ENCODE measurements at regions not wholly inside any gene's neighbourhood (a gene's known extent, or its start where the extent isn't known, plus 50 kb on each side); places are given as distances from the start of the nearest gene placed in this dataset.
"Not testable (repeated sequence)": the region's sequence is repeated elsewhere in the genome, so short reads cannot be mapped to it uniquely, and the experiment has no call there.

GRCh38 chr7:54292171-54292925 is 249.8 kb upstream of the VSTM2A start:
- no peak for DNase-seq

- no peak for DNase-seq
Observed at GRCh38 chr7:54299426-54299825, 242.7 kb upstream of the VSTM2A start.

- not testable (repeated sequence) for DNase-seq
Observed at GRCh38 chr7:54315955-54316354, 226.2 kb upstream of the VSTM2A start.

- DNase-seq: no peak
Observed at GRCh38 chr7:54326592-54327167, 215.5 kb upstream of the VSTM2A start.

GRCh38 chr7:54330216-54330800 is 211.9 kb upstream of the VSTM2A start:
- no peak for DNase-seq

GRCh38 chr7:54331311-54331710 is 210.9 kb upstream of the VSTM2A start:
- no peak for DNase-seq

- DNase-seq: no peak
Observed at GRCh38 chr7:54332301-54332700, 209.9 kb upstream of the VSTM2A start.

- DNase-seq: no peak
Observed at GRCh38 chr7:54333952-54334351, 208.2 kb upstream of the VSTM2A start.

- no peak for DNase-seq
Observed at GRCh38 chr7:54336800-54337199, 205.4 kb upstream of the VSTM2A start.

GRCh38 chr7:54337466-54337865 is 204.7 kb upstream of the VSTM2A start:
- DNase-seq: no peak

GRCh38 chr7:54338319-54338718 is 203.9 kb upstream of the VSTM2A start:
- no peak for DNase-seq

GRCh38 chr7:54339073-54339472 is 203.1 kb upstream of the VSTM2A start:
- DNase-seq: no peak

- no peak for DNase-seq
Observed at GRCh38 chr7:54342458-54342857, 199.7 kb upstream of the VSTM2A start.

- DNase-seq: no peak
Observed at GRCh38 chr7:54343511-54343910, 198.7 kb upstream of the VSTM2A start.

GRCh38 chr7:54345746-54346145 is 196.4 kb upstream of the VSTM2A start:
- no peak for DNase-seq

- DNase-seq: no peak
Observed at GRCh38 chr7:54349229-54349628, 192.9 kb upstream of the VSTM2A start.

GRCh38 chr7:54354436-54354835 is 187.7 kb upstream of the VSTM2A start:
- DNase-seq: no peak

GRCh38 chr7:54355842-54356241 is 186.3 kb upstream of the VSTM2A start:
- no peak for DNase-seq

GRCh38 chr7:54360075-54360840 is 181.9 kb upstream of the VSTM2A start:
- no peak for DNase-seq

GRCh38 chr7:54390565-54390964 is 151.6 kb upstream of the VSTM2A start:
- no peak for DNase-seq

- DNase-seq: no peak
Observed at GRCh38 chr7:54392935-54393334, 149.2 kb upstream of the VSTM2A start.

GRCh38 chr7:54394834-54395233 is 147.3 kb upstream of the VSTM2A start:
- no peak for DNase-seq

GRCh38 chr7:54397836-54398612 is 144.2 kb upstream of the VSTM2A start:
- DNase-seq: no peak
